ENCODE measurements at regions not wholly inside any gene's neighbourhood (a gene's known extent, or its start where the extent isn't known, plus 50 kb on each side); places are given as distances from the start of the nearest gene placed in this dataset.

DNA sequence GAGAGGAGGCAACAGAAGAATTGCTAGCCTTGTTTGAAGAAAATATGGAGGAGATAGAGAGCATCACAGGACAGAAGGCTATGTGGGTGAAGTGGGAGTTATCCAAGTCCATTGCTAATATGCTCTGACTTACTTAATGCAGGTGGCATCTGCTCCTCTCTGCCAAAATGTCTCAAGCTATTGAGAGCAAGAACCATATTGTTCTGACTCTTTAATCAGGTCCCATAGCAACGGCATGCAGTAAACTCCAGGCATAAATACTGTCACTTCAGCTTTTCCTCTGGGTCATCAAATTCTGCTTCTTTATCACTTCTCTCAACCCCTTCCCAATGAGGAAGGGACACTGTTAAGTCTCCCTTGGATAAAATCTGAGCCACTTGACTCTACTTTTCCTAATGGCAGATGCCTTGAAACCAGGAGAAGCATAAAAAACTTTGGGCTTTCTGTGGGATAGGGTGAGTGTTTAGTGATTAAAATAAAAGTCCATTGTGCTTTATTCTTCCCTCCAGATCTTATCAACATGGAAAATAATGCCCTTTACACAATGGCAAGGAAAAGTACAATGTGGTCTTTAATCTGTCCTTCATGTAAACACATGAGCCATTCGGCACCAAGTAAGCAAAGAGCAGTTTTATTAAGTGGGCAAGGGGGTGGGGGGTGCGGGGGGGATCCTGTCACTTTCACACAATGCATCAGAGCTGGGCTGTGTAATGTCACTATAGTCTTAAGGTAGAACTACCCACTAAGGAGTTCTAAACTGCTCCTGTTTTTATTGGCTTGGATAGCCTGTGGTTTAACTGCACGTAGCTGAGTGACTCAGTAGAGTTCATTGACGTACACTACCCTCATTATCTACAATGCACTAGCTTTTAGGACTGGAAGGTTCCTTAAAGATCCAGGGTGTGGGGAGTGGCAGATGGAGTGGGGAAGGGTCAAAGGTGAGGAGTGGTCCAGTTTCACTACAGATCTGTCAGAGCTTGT lies 71.0 kb upstream of the TARS1 start:
- ChIA-PET CTCF (no interaction called here), POLR2A (no interaction called here)
- no peak for ATAC-seq (replicated peaks in 1 of 4)
- Histone ChIP-seq H3K4me1 (ENCODE audit: control insufficient read depth in 1 of 2, extremely low read depth in 1 of 2, insufficient read depth in 2 of 2, low read length in 2 of 2) (no peaks in the 10 kb centered on the region), H3K27me3 (replicated peaks in 1 of 2; ENCODE audit: control insufficient read depth in 2 of 2, extremely low read depth in 1 of 2, insufficient read depth in 2 of 2, low read length in 1 of 2) (no peaks in the 10 kb centered on the region), H3K36me3 (ENCODE audit: control insufficient read depth in 2 of 2, extremely low read depth in 1 of 2, insufficient read depth in 1 of 2, low read length in 1 of 2) (no peaks in the 10 kb centered on the region), H3K4me3 (ENCODE audit: control insufficient read depth in 1 of 2, extremely low read depth in 1 of 2, low read length in 1 of 2) (no peak overlapping the region), H3K27ac (ENCODE audit: low read length) (no peak overlapping the region), H3K9me3 (no peaks in the 10 kb centered on the region)
- H3K27ac Mint-ChIP-seq = no peak overlapping the region
- WGBS (ENCODE audit: insufficient coverage) = no CpG with 5 or more reads among the region's 5 CpGs
- no peak overlapping the region for H3K4me3 Mint-ChIP-seq
- H3K4me1 Mint-ChIP-seq = no peaks in the 10 kb centered on the region
- peaks cover 0 to 9% of the 10 kb centered on the region in 2 donors for H3K27me3 Mint-ChIP-seq
- no peak for DNase-seq
- H3K9me3 Mint-ChIP-seq = no peaks in the 10 kb centered on the region
- H3K36me3 Mint-ChIP-seq = no peaks in the 10 kb centered on the region

DNA sequence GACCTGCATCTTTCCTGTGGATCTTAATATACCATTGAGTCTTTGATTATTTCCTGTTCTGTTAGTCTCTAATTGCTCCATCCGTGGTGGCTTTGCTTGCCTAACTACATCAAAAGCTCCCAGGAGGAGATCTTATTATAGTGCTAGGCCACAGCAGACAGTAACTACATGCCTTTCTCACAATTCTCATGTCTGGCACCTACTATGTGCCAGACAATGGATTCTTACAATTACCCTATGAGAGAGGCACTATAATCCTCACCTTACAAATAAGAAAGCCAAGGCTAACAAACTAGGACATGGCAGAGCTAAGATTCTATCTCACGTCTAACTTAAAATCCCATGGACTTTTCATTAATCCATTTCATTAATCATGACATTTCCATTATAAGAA lies 70.3 kb upstream of the TARS1 start:
- no peaks in the 10 kb centered on the region for H3K4me1 ChIP-seq (ENCODE audit: control insufficient read depth in 1 of 2, extremely low read depth in 1 of 2, insufficient read depth in 2 of 2, low read length in 2 of 2)
- no peak overlapping the region for H3K27ac ChIP-seq (ENCODE audit: low read length)
- no peak overlapping the region for H3K4me3 ChIP-seq (ENCODE audit: control insufficient read depth in 1 of 2, extremely low read depth in 1 of 2, low read length in 1 of 2)
- H3K36me3 Mint-ChIP-seq = no peaks in the 10 kb centered on the region
- no peaks in the 10 kb centered on the region for H3K9me3 Mint-ChIP-seq
- no peaks in the 10 kb centered on the region for H3K36me3 ChIP-seq (ENCODE audit: control insufficient read depth in 2 of 2, extremely low read depth in 1 of 2, insufficient read depth in 1 of 2, low read length in 1 of 2)
- ATAC-seq (replicated peaks in 1 of 4) = no peak
- H3K4me3 Mint-ChIP-seq = no peak overlapping the region
- WGBS (ENCODE audit: insufficient coverage) = 61% methylated on average over 2 of the region's 2 CpGs
- DNase-seq = no peak
- no peaks in the 10 kb centered on the region for H3K9me3 ChIP-seq
- ChIA-PET POLR2A (no interaction called here), CTCF (no interaction called here)
- H3K27me3 Mint-ChIP-seq = peaks cover 0 to 9% of the 10 kb centered on the region in 2 donors
- H3K27me3 ChIP-seq (replicated peaks in 1 of 2; ENCODE audit: control insufficient read depth in 2 of 2, extremely low read depth in 1 of 2, insufficient read depth in 2 of 2, low read length in 1 of 2) = no peaks in the 10 kb centered on the region
- no peak overlapping the region for H3K27ac Mint-ChIP-seq
- no peaks in the 10 kb centered on the region for H3K4me1 Mint-ChIP-seq

- no peaks in the 10 kb centered on the region for H3K9me3 ChIP-seq
- DNase-seq (no peak), ATAC-seq (replicated peaks in 1 of 4) (no peak)
- H3K4me3 ChIP-seq (ENCODE audit: control insufficient read depth in 1 of 2, extremely low read depth in 1 of 2, low read length in 1 of 2) = no peak overlapping the region
- CTCF ChIA-PET = no interaction called here
- Mint-ChIP-seq H3K4me1 (no peaks in the 10 kb centered on the region), H3K27me3 (peaks cover 0 to 5% of the 10 kb centered on the region in 2 donors), H3K4me3 (no peak overlapping the region), H3K9me3 (no peaks in the 10 kb centered on the region), H3K27ac (no peak overlapping the region), H3K36me3 (no peaks in the 10 kb centered on the region)
- H3K27me3 ChIP-seq (replicated peaks in 1 of 2; ENCODE audit: control insufficient read depth in 2 of 2, extremely low read depth in 1 of 2, insufficient read depth in 2 of 2, low read length in 1 of 2) = no peaks in the 10 kb centered on the region
- H3K36me3 ChIP-seq (ENCODE audit: control insufficient read depth in 2 of 2, extremely low read depth in 1 of 2, insufficient read depth in 1 of 2, low read length in 1 of 2) = no peaks in the 10 kb centered on the region
- no peaks in the 10 kb centered on the region for H3K4me1 ChIP-seq (ENCODE audit: control insufficient read depth in 1 of 2, extremely low read depth in 1 of 2, insufficient read depth in 2 of 2, low read length in 2 of 2)
- POLR2A ChIA-PET = no interaction called here
- no CpG with 5 or more reads among the region's 1 CpG for WGBS (ENCODE audit: insufficient coverage)
- H3K27ac ChIP-seq (ENCODE audit: low read length) = no peak overlapping the region
Observed at GRCh38 chr5:33371660-33372059, 69.1 kb upstream of the TARS1 start.

GRCh38 chr5:33372721-33373472 lies 67.9 kb upstream of the TARS1 start:
- H3K4me1 ChIP-seq (ENCODE audit: control insufficient read depth in 1 of 2, extremely low read depth in 1 of 2, insufficient read depth in 2 of 2, low read length in 2 of 2) = no peaks in the 10 kb centered on the region
- no peaks in the 10 kb centered on the region for H3K27me3 ChIP-seq (replicated peaks in 1 of 2; ENCODE audit: control insufficient read depth in 2 of 2, extremely low read depth in 1 of 2, insufficient read depth in 2 of 2, low read length in 1 of 2)
- Mint-ChIP-seq H3K36me3 (no peaks in the 10 kb centered on the region), H3K27ac (no peak overlapping the region), H3K27me3 (peaks cover 0 to 5% of the 10 kb centered on the region in 2 donors), H3K4me3 (no peak overlapping the region), H3K4me1 (no peaks in the 10 kb centered on the region), H3K9me3 (no peaks in the 10 kb centered on the region)
- no peaks in the 10 kb centered on the region for H3K36me3 ChIP-seq (ENCODE audit: control insufficient read depth in 2 of 2, extremely low read depth in 1 of 2, insufficient read depth in 1 of 2, low read length in 1 of 2)
- H3K4me3 ChIP-seq (ENCODE audit: control insufficient read depth in 1 of 2, extremely low read depth in 1 of 2, low read length in 1 of 2) = no peak overlapping the region
- DNase-seq (no peak), ATAC-seq (replicated peaks in 1 of 4) (no peak)
- ChIA-PET CTCF (no interaction called here), POLR2A (no interaction called here)
- WGBS (ENCODE audit: insufficient coverage) = 56% methylated on average over 1 of the region's 6 CpGs
- H3K27ac ChIP-seq (ENCODE audit: low read length) = no peak overlapping the region
- no peaks in the 10 kb centered on the region for H3K9me3 ChIP-seq

DNA sequence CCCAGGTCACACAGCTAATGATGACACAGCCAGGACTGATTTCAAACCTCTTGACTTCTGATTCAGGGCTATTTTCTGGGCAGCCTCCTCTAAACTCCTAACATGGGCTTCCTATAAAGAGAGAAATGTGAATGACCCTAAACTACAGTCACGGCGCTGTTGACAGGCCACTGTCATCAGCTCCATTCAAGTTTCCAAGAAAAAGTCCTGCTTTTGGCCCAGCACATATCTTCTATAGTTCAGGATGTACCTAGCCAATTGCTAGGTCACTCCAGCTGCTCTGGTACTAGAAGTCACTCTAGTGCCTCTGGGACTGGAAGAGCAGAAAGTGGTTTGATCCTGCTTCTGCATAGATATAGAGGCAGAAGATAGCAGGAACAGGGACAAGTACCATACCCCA lies 64.9 kb upstream of the TARS1 start:
- H3K4me1 Mint-ChIP-seq = no peaks in the 10 kb centered on the region
- WGBS (ENCODE audit: insufficient coverage) = 80% methylated on average over 2 of the region's 2 CpGs
- ChIA-PET CTCF (no interaction called here), POLR2A (no interaction called here)
- ATAC-seq (replicated peaks in 1 of 4) (no peak), DNase-seq (no peak)
- H3K9me3 ChIP-seq = no peaks in the 10 kb centered on the region
- H3K9me3 Mint-ChIP-seq = no peaks in the 10 kb centered on the region
- H3K36me3 ChIP-seq (ENCODE audit: control insufficient read depth in 2 of 2, extremely low read depth in 1 of 2, insufficient read depth in 1 of 2, low read length in 1 of 2) = no peaks in the 10 kb centered on the region
- peaks cover 0 to 5% of the 10 kb centered on the region in 2 donors for H3K27me3 Mint-ChIP-seq
- no peak overlapping the region for H3K4me3 ChIP-seq (ENCODE audit: control insufficient read depth in 1 of 2, extremely low read depth in 1 of 2, low read length in 1 of 2)
- no peak overlapping the region for H3K27ac Mint-ChIP-seq
- no peaks in the 10 kb centered on the region for H3K27me3 ChIP-seq (replicated peaks in 1 of 2; ENCODE audit: control insufficient read depth in 2 of 2, extremely low read depth in 1 of 2, insufficient read depth in 2 of 2, low read length in 1 of 2)
- no peaks in the 10 kb centered on the region for H3K36me3 Mint-ChIP-seq
- no peak overlapping the region for H3K27ac ChIP-seq (ENCODE audit: low read length)
- no peak overlapping the region for H3K4me3 Mint-ChIP-seq
- H3K4me1 ChIP-seq (ENCODE audit: control insufficient read depth in 1 of 2, extremely low read depth in 1 of 2, insufficient read depth in 2 of 2, low read length in 2 of 2) = no peaks in the 10 kb centered on the region

GRCh38 chr5:33379757-33380156 lies 61.0 kb upstream of the TARS1 start:
- Histone ChIP-seq H3K4me1 (ENCODE audit: control insufficient read depth in 1 of 2, extremely low read depth in 1 of 2, insufficient read depth in 2 of 2, low read length in 2 of 2) (no peaks in the 10 kb centered on the region), H3K4me3 (ENCODE audit: control insufficient read depth in 1 of 2, extremely low read depth in 1 of 2, low read length in 1 of 2) (no peak overlapping the region), H3K27me3 (replicated peaks in 1 of 2; ENCODE audit: control insufficient read depth in 2 of 2, extremely low read depth in 1 of 2, insufficient read depth in 2 of 2, low read length in 1 of 2) (no peaks in the 10 kb centered on the region), H3K36me3 (ENCODE audit: control insufficient read depth in 2 of 2, extremely low read depth in 1 of 2, insufficient read depth in 1 of 2, low read length in 1 of 2) (no peaks in the 10 kb centered on the region), H3K27ac (ENCODE audit: low read length) (no peak overlapping the region), H3K9me3 (no peaks in the 10 kb centered on the region)
- 68% methylated on average over 8 of the region's 10 CpGs for WGBS (ENCODE audit: insufficient coverage)
- Mint-ChIP-seq H3K27ac (no peak overlapping the region), H3K4me3 (no peak overlapping the region), H3K27me3 (peaks cover 1 to 2% of the 10 kb centered on the region in 2 donors), H3K9me3 (peaks cover 0 to 8% (median 3%) of the 10 kb centered on the region in 3 donors), H3K4me1 (no peaks in the 10 kb centered on the region), H3K36me3 (no peaks in the 10 kb centered on the region)
- ChIA-PET POLR2A (no interaction called here), CTCF (no interaction called here)
- ATAC-seq (replicated peaks in 1 of 4) (no peak), DNase-seq (no peak)

Measured in T-cell (primary cell).